Panc1 (cell line): ENCODE measurements at regions not wholly inside any gene's neighbourhood (a gene's known extent, or its start where the extent isn't known, plus 50 kb on each side); places are given as distances from the start of the nearest gene placed in this dataset.

ENCODE experiments used
- CTCF ChIP-seq: fragments of 450-650 bp; IDR thresholded peaks from 2 replicates; pipeline ENCODE4 v1.5.1; 2017; ENCODE audit warnings: mild to moderate bottlenecking
- POLR2AphosphoS5 ChIP-seq: IDR thresholded peaks from 2 replicates; pipeline ENCODE4 v1.6.1; 2012; ENCODE audit warnings: mild to moderate bottlenecking, low read depth, low read length, moderate library complexity
- REST ChIP-seq, 2 experiments: IDR thresholded peaks; 2 replicates each; pipeline ENCODE4 v1.6.1; 2011 to 2012; ENCODE audit warnings: low read depth in 2 of 2, control low read depth in 1 of 2, low read length in 1 of 2, mild to moderate bottlenecking in 1 of 2, moderate library complexity in 1 of 2; ENCODE audit not compliant: insufficient read depth in 1 of 2
- TCF7L2 ChIP-seq: IDR thresholded peaks from 2 replicates; pipeline ENCODE4 v1.6.1; 2011; ENCODE audit warnings: mild to moderate bottlenecking, low read depth, low read length, inconsistent platforms

GRCh38 chr20:16626849-16627248, 53.6 kb upstream of the KIF16B start:
- TF ChIP-seq POLR2AphosphoS5, result no peak
- TF ChIP-seq CTCF, result no peak
- TF ChIP-seq REST (IDR thresholded peaks at IDR 0.05; ENCODE audit: insufficient read depth in 1 of 2, low read depth in 2 of 2, low read length in 1 of 2), result no peak
- TF ChIP-seq TCF7L2, result no peak
